Smooth muscle cell (in vitro differentiated cells): ENCODE measurements at regions not wholly inside any gene's neighbourhood (a gene's known extent, or its start where the extent isn't known, plus 50 kb on each side); places are given as distances from the start of the nearest gene placed in this dataset.

Source experiments
- DNase-seq: peaks from one replicate; lab custom pipeline; 2025; ENCODE audit not compliant: unreplicated experiment; lab: John Stamatoyannopoulos, UW
- H2AFZ ChIP-seq: fragments of 200-600 bp; sonication (generic); 2 replicates; pipeline ENCODE4 v1.6.0; 2016; ENCODE audit warnings: antibody characterized with exemption, low read depth, mild to moderate bottlenecking
- H3F3A ChIP-seq: fragments of 200-600 bp; sonication (generic); 2 replicates; pipeline ENCODE4 v1.6.0; 2017; ENCODE audit warnings: antibody characterized with exemption, low read depth
- H3K27ac ChIP-seq: fragments of 200-600 bp; sonication (generic); 2 replicates; pipeline ENCODE4 v1.5.1; 2016; ENCODE audit warnings: low read depth, mild to moderate bottlenecking
- H3K27me3 ChIP-seq: fragments of 200-600 bp; sonication (generic); 2 replicates; pipeline ENCODE4 v1.6.1; 2016; ENCODE audit warnings: low read depth, mild to moderate bottlenecking
- H3K36me3 ChIP-seq: fragments of 200-600 bp; sonication (generic); 2 replicates; pipeline ENCODE4 v1.5.1; 2016; ENCODE audit warnings: low read depth
- H3K4me1 ChIP-seq: fragments of 200-600 bp; sonication (generic); 2 replicates; pipeline ENCODE4 v1.5.1; 2016; ENCODE audit warnings: low read depth
- H3K4me2 ChIP-seq: fragments of 200-600 bp; sonication (generic); 2 replicates; pipeline ENCODE4 v1.6.0; 2016; ENCODE audit warnings: mild to moderate bottlenecking
- H3K4me3 ChIP-seq: fragments of 200-600 bp; sonication (generic); 2 replicates; pipeline ENCODE4 v1.5.1; 2016; ENCODE audit warnings: mild to moderate bottlenecking
- H3K79me2 ChIP-seq: fragments of 200-600 bp; sonication (generic); 2 replicates; pipeline ENCODE4 v1.6.0; 2016; ENCODE audit warnings: low read depth, mild to moderate bottlenecking
- H3K9ac ChIP-seq: fragments of 200-600 bp; sonication (generic); 2 replicates; pipeline ENCODE4 v1.6.0; 2016; ENCODE audit warnings: low read depth
- H3K9me3 ChIP-seq: fragments of 200-600 bp; sonication (generic); replicated peaks from 2 replicates; pipeline ENCODE4 v1.5.1; 2016; ENCODE audit warnings: low read depth
- H4K20me1 ChIP-seq: fragments of 200-600 bp; sonication (generic); 2 replicates; pipeline ENCODE4 v1.6.0; 2016; ENCODE audit warnings: low read depth
- CTCF ChIP-seq: fragments of 200-600 bp; sonication (generic); IDR thresholded peaks from 2 replicates; pipeline ENCODE4 v1.5.1; 2017; ENCODE audit warnings: borderline replicate concordance, mild to moderate bottlenecking, antibody characterized with exemption; ENCODE audit not compliant: insufficient read depth, poor library complexity, severe bottlenecking
- WGBS: methylation state at CpG from one replicate; pipeline ENCODE4 v1.1.7; 2016; ENCODE audit warnings: low lambda C conversion rate; 5-methylcytosine and 5-hydroxymethylcytosine counted together

GRCh38 chr9:587527-587926, 254.0 kb upstream of the DMRT1 start:
- Histone ChIP-seq H3K9ac (no peak overlapping the region), H3K4me1 (no peaks in the 10 kb centered on the region), H3K9me3 (no peaks in the 10 kb centered on the region), H3K79me2 (no peaks in the 10 kb centered on the region), H4K20me1 (no peaks in the 10 kb centered on the region), H3F3A (no peaks in the 10 kb centered on the region), H3K27ac (no peak overlapping the region), H2AFZ (no peak overlapping the region), H3K4me2 (no peak overlapping the region), H3K36me3 (no peaks in the 10 kb centered on the region), H3K27me3 (no peaks in the 10 kb centered on the region), H3K4me3 (no peak overlapping the region)
- no peak for DNase-seq
- 94% methylated on average over 2 of the region's 2 CpGs for WGBS
- TF ChIP-seq CTCF = no peak

- Histone ChIP-seq H3K9ac (no peak overlapping the region), H3K36me3 (no peaks in the 10 kb centered on the region), H3K4me1 (no peaks in the 10 kb centered on the region), H3K9me3 (no peaks in the 10 kb centered on the region), H3F3A (no peaks in the 10 kb centered on the region), H3K27me3 (no peaks in the 10 kb centered on the region), H3K4me2 (no peak overlapping the region), H2AFZ (no peak overlapping the region), H3K79me2 (no peaks in the 10 kb centered on the region), H3K4me3 (no peak overlapping the region), H3K27ac (no peak overlapping the region), H4K20me1 (no peaks in the 10 kb centered on the region)
- WGBS = 84% methylated on average over 3 of the region's 3 CpGs
- TF ChIP-seq CTCF = no peak
- no peak for DNase-seq
These were observed 252.5 kb upstream of the DMRT1 start for GRCh38 chr9:588981-589380.

DNA sequence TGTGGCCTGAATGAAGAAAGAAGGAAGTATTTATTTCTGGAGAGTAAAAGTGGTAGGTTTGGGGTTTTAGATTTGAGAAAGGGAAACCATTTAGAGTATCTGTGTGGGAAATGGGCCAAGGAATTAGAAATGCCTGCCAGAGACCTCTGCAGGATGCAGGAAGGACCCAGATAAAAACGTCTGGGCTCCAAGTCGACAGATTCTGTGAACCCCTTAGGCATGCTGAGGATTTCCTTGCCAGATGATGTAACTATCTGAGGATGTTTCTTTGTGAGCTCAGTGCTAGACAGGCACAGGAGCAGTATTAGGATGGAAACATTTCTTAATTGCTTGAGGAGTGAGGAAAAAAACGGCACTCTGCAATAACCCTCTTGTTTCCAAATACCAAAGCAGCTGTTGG, 251.8 kb upstream of the DMRT1 start:
- Histone ChIP-seq H3K27ac (no peak overlapping the region), H2AFZ (peak overlapping the region; percentile 41), H3F3A (no peaks in the 10 kb centered on the region), H3K79me2 (no peaks in the 10 kb centered on the region), H3K4me2 (peak overlapping the region; percentile 23), H3K4me1 (no peaks in the 10 kb centered on the region), H4K20me1 (no peaks in the 10 kb centered on the region), H3K9ac (no peak overlapping the region), H3K9me3 (no peaks in the 10 kb centered on the region), H3K27me3 (no peaks in the 10 kb centered on the region), H3K4me3 (no peak overlapping the region), H3K36me3 (no peaks in the 10 kb centered on the region)
- 11% methylated on average over 3 of the region's 3 CpGs for WGBS
- no peak for TF ChIP-seq CTCF
- DNase-seq = no peak

DNA sequence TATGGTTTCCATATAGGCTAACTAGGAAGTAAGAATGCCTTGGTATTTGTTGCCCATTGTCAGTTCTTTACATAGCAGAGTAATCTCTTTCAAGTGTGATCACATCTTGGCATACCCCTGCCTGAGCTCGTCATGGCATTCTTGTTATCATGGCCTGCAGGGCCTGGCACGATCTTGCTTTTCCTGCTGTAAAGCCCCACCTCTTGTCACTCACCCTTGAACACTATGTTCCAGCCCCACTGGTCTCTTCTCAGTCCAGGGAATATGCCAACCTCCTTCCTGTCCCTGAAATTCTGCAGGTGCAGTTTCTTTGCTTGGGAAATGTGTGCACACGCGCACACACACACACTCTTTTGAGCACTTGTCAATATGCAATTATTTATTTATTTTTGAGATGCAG, 250.2 kb upstream of the DMRT1 start:
- H3K36me3 ChIP-seq = no peaks in the 10 kb centered on the region
- no peak overlapping the region for H3K4me2 ChIP-seq
- no peaks in the 10 kb centered on the region for H3K9me3 ChIP-seq
- H3K27ac ChIP-seq = no peak overlapping the region
- no peaks in the 10 kb centered on the region for H3K4me1 ChIP-seq
- H3K27me3 ChIP-seq = no peaks in the 10 kb centered on the region
- H3F3A ChIP-seq = no peaks in the 10 kb centered on the region
- DNase-seq = no peak
- no peak overlapping the region for H3K4me3 ChIP-seq
- H3K79me2 ChIP-seq = no peaks in the 10 kb centered on the region
- 80% methylated on average over 4 of the region's 4 CpGs for WGBS
- no peak for TF ChIP-seq CTCF
- H3K9ac ChIP-seq = no peak overlapping the region
- H4K20me1 ChIP-seq = no peaks in the 10 kb centered on the region
- no peak overlapping the region for H2AFZ ChIP-seq
